ENCODE measurements at regions not wholly inside any gene's neighbourhood (a gene's known extent, or its start where the extent isn't known, plus 50 kb on each side); places are given as distances from the start of the nearest gene placed in this dataset.

DNA sequence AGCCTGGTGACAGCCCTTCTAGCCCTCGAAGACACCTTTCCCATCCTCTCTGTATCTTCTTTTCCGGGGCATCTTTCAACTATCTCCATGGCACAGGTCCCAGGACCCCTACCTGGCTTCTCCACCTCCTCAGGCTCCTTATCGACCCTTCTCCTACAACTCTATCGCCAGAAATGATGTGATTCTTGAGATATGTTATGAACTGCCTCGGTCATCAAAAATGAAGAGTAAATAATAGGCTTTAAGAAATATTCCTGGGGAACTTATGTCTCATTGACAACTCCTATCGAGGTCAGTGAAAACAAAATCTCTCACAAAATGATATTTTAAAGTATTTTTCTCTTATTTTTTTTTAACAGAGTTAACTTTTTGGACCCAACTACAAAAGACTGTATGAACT lies 405.5 kb upstream of the SHH start:
- DNase-seq (ENCODE audit: low spot score) = no peak
- Histone ChIP-seq H3K27ac (ENCODE audit: poor library complexity, severe bottlenecking) (no peak overlapping the region), H3K36me3 (ENCODE audit: low read depth) (no peaks in the 10 kb centered on the region), H3K4me1 (ENCODE audit: insufficient read depth, poor library complexity, severe bottlenecking) (no peaks in the 10 kb centered on the region), H3K27me3 (ENCODE audit: insufficient read depth, poor library complexity, severe bottlenecking) (no peaks in the 10 kb centered on the region), H3K9me3 (ENCODE audit: severe bottlenecking) (no peaks in the 10 kb centered on the region), H3K4me3 (ENCODE audit: severe bottlenecking) (no peak overlapping the region)
- ATAC-seq (ENCODE audit: low read depth) = no peak
- TF ChIP-seq, protein P1, sequence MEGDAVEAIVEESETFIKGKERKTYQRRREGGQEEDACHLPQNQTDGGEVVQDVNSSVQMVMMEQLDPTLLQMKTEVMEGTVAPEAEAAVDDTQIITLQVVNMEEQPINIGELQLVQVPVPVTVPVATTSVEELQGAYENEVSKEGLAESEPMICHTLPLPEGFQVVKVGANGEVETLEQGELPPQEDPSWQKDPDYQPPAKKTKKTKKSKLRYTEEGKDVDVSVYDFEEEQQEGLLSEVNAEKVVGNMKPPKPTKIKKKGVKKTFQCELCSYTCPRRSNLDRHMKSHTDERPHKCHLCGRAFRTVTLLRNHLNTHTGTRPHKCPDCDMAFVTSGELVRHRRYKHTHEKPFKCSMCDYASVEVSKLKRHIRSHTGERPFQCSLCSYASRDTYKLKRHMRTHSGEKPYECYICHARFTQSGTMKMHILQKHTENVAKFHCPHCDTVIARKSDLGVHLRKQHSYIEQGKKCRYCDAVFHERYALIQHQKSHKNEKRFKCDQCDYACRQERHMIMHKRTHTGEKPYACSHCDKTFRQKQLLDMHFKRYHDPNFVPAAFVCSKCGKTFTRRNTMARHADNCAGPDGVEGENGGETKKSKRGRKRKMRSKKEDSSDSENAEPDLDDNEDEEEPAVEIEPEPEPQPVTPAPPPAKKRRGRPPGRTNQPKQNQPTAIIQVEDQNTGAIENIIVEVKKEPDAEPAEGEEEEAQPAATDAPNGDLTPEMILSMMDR (IDR thresholded peaks at IDR 0.05; ENCODE audit: poor library complexity, severe bottlenecking) = no peak

DNA sequence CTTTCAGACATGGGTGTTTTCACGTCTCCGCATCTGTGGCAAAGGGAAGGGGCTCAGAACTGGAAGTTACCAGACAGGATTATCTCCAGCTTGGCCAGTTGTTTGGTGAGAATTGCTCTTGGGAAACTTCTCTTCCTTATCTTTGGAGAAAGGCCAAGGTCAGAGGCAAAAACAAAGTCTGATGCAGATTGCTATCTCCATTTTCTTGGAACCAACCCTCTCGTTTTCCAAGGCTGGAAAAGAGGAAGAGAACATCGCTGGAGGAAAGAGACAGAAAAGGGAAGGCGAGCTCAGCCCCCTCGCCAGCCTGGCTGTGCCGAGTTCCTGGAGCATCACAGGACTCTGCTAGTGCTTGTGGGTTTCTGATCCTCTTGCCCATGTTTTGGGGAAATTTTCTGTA lies 396.8 kb upstream of the SHH start:
- DNase-seq (ENCODE audit: low spot score) (no peak), ATAC-seq (ENCODE audit: low read depth) (no peak)
- H3K4me1 ChIP-seq (ENCODE audit: insufficient read depth, poor library complexity, severe bottlenecking) = no peaks in the 10 kb centered on the region
- no peaks in the 10 kb centered on the region for H3K36me3 ChIP-seq (ENCODE audit: low read depth)
- H3K9me3 ChIP-seq (ENCODE audit: severe bottlenecking) = peaks cover 2% of the 10 kb centered on the region
- TF ChIP-seq, protein P1 (IDR thresholded peaks at IDR 0.05; ENCODE audit: poor library complexity, severe bottlenecking) = no peak
- H3K27me3 ChIP-seq (ENCODE audit: insufficient read depth, poor library complexity, severe bottlenecking) = no peaks in the 10 kb centered on the region
- no peak overlapping the region for H3K4me3 ChIP-seq (ENCODE audit: severe bottlenecking)
- no peak overlapping the region for H3K27ac ChIP-seq (ENCODE audit: poor library complexity, severe bottlenecking)

DNA sequence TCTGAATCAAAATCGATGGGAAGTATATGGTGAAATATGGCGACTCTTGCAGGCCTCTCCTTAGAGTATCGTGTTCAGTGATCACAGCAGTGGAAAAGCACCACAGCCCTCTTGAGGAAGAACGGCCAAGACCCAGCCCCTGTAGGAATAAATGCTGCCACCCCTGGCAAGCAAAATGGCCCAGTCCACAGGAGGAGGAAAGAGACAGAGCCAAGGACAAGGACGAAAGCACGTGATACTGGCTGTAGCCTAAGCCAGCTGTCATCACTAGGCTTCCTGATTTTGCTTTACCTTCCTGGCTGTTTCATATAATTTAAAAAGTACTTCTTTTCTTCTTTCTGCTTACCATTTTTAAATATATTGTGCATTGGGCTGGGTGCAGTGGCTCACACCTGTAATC lies 395.0 kb upstream of the SHH start:
- Histone ChIP-seq H3K36me3 (ENCODE audit: low read depth) (no peaks in the 10 kb centered on the region), H3K9me3 (ENCODE audit: severe bottlenecking) (peaks cover 2% of the 10 kb centered on the region), H3K27ac (ENCODE audit: poor library complexity, severe bottlenecking) (no peak overlapping the region), H3K27me3 (ENCODE audit: insufficient read depth, poor library complexity, severe bottlenecking) (no peaks in the 10 kb centered on the region), H3K4me3 (ENCODE audit: severe bottlenecking) (no peak overlapping the region), H3K4me1 (ENCODE audit: insufficient read depth, poor library complexity, severe bottlenecking) (no peaks in the 10 kb centered on the region)
- TF ChIP-seq, protein P1 (IDR thresholded peaks at IDR 0.05; ENCODE audit: poor library complexity, severe bottlenecking) = no peak
- no peak for DNase-seq (ENCODE audit: low spot score)
- no peak for ATAC-seq (ENCODE audit: low read depth)

DNA sequence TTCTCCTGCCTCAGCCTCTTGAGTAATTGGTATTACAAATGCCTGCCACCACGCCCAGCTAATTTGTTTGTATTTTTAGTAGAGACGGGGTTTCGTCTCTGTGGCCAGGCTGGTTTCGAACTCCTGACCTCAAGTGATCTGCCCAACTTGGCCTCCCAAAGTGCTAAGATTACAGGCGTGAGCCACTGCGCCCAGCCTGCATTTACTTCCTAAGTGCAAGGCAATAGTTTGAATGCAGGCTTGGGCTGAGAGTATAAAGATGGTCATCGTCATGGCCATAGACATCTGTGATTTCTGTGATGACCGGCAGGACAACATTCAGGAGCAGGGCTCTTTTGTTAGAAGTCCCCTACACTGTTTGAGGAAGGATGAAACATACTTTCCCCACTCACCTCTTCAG lies 393.9 kb upstream of the SHH start:
- H3K4me1 ChIP-seq (ENCODE audit: insufficient read depth, poor library complexity, severe bottlenecking) = no peaks in the 10 kb centered on the region
- H3K27me3 ChIP-seq (ENCODE audit: insufficient read depth, poor library complexity, severe bottlenecking) = no peaks in the 10 kb centered on the region
- DNase-seq (ENCODE audit: low spot score) (no peak), ATAC-seq (ENCODE audit: low read depth) (no peak)
- no peak overlapping the region for H3K4me3 ChIP-seq (ENCODE audit: severe bottlenecking)
- H3K36me3 ChIP-seq (ENCODE audit: low read depth) = no peaks in the 10 kb centered on the region
- TF ChIP-seq, protein P1 (IDR thresholded peaks at IDR 0.05; ENCODE audit: poor library complexity, severe bottlenecking) = no peak
- peaks cover 2% of the 10 kb centered on the region for H3K9me3 ChIP-seq (ENCODE audit: severe bottlenecking)
- H3K27ac ChIP-seq (ENCODE audit: poor library complexity, severe bottlenecking) = no peak overlapping the region

DNA sequence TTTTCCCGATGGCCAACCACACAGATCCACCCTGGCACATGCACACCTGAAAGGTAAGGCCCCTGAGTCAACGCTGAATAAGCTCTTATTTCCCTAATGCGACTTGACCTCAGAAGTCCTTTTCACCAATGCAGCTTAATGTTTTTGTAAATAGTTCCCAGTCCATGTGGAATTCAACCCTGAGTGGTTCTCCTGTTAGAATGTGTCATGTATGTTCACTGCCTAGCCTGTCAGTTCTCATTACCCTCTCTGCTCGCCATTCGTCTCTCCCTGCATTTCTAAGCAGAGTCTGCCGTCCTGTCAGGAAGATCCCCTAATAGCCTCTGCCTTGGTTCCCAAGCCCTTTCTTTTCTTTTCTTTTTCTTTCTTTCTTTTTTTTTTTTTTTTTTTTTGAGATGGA lies 392.6 kb upstream of the SHH start:
- TF ChIP-seq, protein P1 (IDR thresholded peaks at IDR 0.05; ENCODE audit: poor library complexity, severe bottlenecking) = no peak
- Histone ChIP-seq H3K4me3 (ENCODE audit: severe bottlenecking) (no peak overlapping the region), H3K4me1 (ENCODE audit: insufficient read depth, poor library complexity, severe bottlenecking) (no peaks in the 10 kb centered on the region), H3K36me3 (ENCODE audit: low read depth) (no peaks in the 10 kb centered on the region), H3K9me3 (ENCODE audit: severe bottlenecking) (peaks cover 2% of the 10 kb centered on the region), H3K27ac (ENCODE audit: poor library complexity, severe bottlenecking) (no peak overlapping the region), H3K27me3 (ENCODE audit: insufficient read depth, poor library complexity, severe bottlenecking) (peaks cover 4% of the 10 kb centered on the region)
- no peak for ATAC-seq (ENCODE audit: low read depth)
- no peak for DNase-seq (ENCODE audit: low spot score)

All from RWPE2 (cell line).